NT2/D1 (cell line): ENCODE measurements at regions not wholly inside any gene's neighbourhood (a gene's known extent, or its start where the extent isn't known, plus 50 kb on each side); places are given as distances from the start of the nearest gene placed in this dataset.

Source experiments
- DNase-seq: peaks from one replicate; pipeline ENCODE4 v3.0.0-alpha.2; 2011; ENCODE audit warnings: low read depth, low spot score
- H3K27me3 ChIP-seq: 2 replicates; pipeline ENCODE4 v1.6.0; 2011; ENCODE audit warnings: mild to moderate bottlenecking; ENCODE audit not compliant: insufficient read length, insufficient read depth
- H3K36me3 ChIP-seq: 2 replicates; pipeline ENCODE4 v1.6.1; 2011; ENCODE audit warnings: mild to moderate bottlenecking, low read length, mixed read lengths; ENCODE audit not compliant: insufficient read depth, insufficient read length
- H3K4me1 ChIP-seq: 2 replicates; pipeline ENCODE4 v1.5.1; 2011; ENCODE audit not compliant: insufficient read depth, insufficient read length
- H3K4me3 ChIP-seq: 2 replicates; pipeline ENCODE4 v1.5.1; 2011; ENCODE audit warnings: low read depth; ENCODE audit not compliant: insufficient read length
- H3K9ac ChIP-seq: 2 replicates; pipeline ENCODE4 v1.6.0; 2011; ENCODE audit warnings: low read depth; ENCODE audit not compliant: insufficient read length
- H3K9me3 ChIP-seq: 2 replicates; pipeline ENCODE4 v1.5.1; 2011; ENCODE audit warnings: mild to moderate bottlenecking, low read length; ENCODE audit not compliant: insufficient read depth
- SUZ12 ChIP-seq: IDR thresholded peaks from 2 replicates; pipeline ENCODE4 v1.6.1; 2011; ENCODE audit not compliant: insufficient read length, insufficient read depth; ENCODE audit errors: extremely low read depth
- YY1 ChIP-seq: IDR thresholded peaks from 2 replicates; pipeline ENCODE4 v1.6.1; 2011; ENCODE audit not compliant: insufficient read length, insufficient read depth
- ZNF274 ChIP-seq: IDR thresholded peaks from 2 replicates; pipeline ENCODE4 v1.6.1; 2011; ENCODE audit warnings: mild to moderate bottlenecking, low read depth, low read length

GRCh38 chr2:158022888-158023287, 78.8 kb upstream of the UPP2 start:
- Histone ChIP-seq H3K27me3 (no peaks in the 10 kb centered on the region), H3K36me3 (no peaks in the 10 kb centered on the region), H3K9me3 (no peaks in the 10 kb centered on the region; the same call in 1 of the 2 replicates), H3K9ac (no peak overlapping the region), H3K4me1 (peaks cover 3% of the 10 kb centered on the region), H3K4me3 (no peak overlapping the region)
- no peak for TF ChIP-seq SUZ12
- TF ChIP-seq ZNF274, result no peak
- TF ChIP-seq YY1, result no peak
- no peak for DNase-seq

GRCh38 chr2:158021226-158021625, 80.5 kb upstream of the UPP2 start:
- Histone ChIP-seq H3K4me1 (peaks cover 3% of the 10 kb centered on the region), H3K9ac (no peak overlapping the region), H3K27me3 (no peaks in the 10 kb centered on the region), H3K36me3 (no peaks in the 10 kb centered on the region), H3K4me3 (no peak overlapping the region), H3K9me3 (no peaks in the 10 kb centered on the region)
- no peak for DNase-seq
- no peak for TF ChIP-seq SUZ12
- no peak for TF ChIP-seq YY1
- TF ChIP-seq ZNF274, result no peak

- TF ChIP-seq ZNF274, result no peak
- TF ChIP-seq YY1, result no peak
- no peak for TF ChIP-seq SUZ12
- Histone ChIP-seq H3K27me3 (no peaks in the 10 kb centered on the region), H3K4me1 (peaks cover 2% of the 10 kb centered on the region), H3K4me3 (no peak overlapping the region), H3K9ac (no peak overlapping the region), H3K36me3 (no peaks in the 10 kb centered on the region), H3K9me3 (no peaks in the 10 kb centered on the region)
- no peak for DNase-seq
Observed at GRCh38 chr2:158015428-158016076, 86.1 kb upstream of the UPP2 start.

- Histone ChIP-seq H3K27me3 (no peaks in the 10 kb centered on the region), H3K36me3 (no peaks in the 10 kb centered on the region), H3K4me3 (no peak overlapping the region), H3K9ac (no peak overlapping the region), H3K4me1 (peaks cover 2% of the 10 kb centered on the region), H3K9me3 (no peaks in the 10 kb centered on the region)
- DNase-seq, result no peak
- TF ChIP-seq SUZ12 (no peak), ZNF274 (no peak), YY1 (no peak)
Observed at GRCh38 chr2:158013891-158014290, 87.8 kb upstream of the UPP2 start.

- Histone ChIP-seq H3K27me3 (no peaks in the 10 kb centered on the region), H3K4me3 (no peak overlapping the region), H3K9ac (no peak overlapping the region), H3K9me3 (no peaks in the 10 kb centered on the region), H3K36me3 (no peaks in the 10 kb centered on the region), H3K4me1 (peaks cover 2% of the 10 kb centered on the region)
- TF ChIP-seq YY1 (no peak), ZNF274 (no peak), SUZ12 (no peak)
- peak; percentile 30 for DNase-seq
Observed at GRCh38 chr2:158011055-158011771, 90.5 kb upstream of the UPP2 start.

GRCh38 chr2:158009399-158009798, 92.3 kb upstream of the UPP2 start:
- H3K27me3 ChIP-seq, result no peaks in the 10 kb centered on the region
- H3K36me3 ChIP-seq, result no peaks in the 10 kb centered on the region
- TF ChIP-seq SUZ12 (no peak), YY1 (no peak), ZNF274 (no peak)
- peaks cover 2% of the 10 kb centered on the region for H3K4me1 ChIP-seq
- no peak for DNase-seq
- H3K9ac ChIP-seq, result no peak overlapping the region
- no peaks in the 10 kb centered on the region for H3K9me3 ChIP-seq
- H3K4me3 ChIP-seq, result no peak overlapping the region

GRCh38 chr2:158006961-158007719, 94.5 kb upstream of the UPP2 start:
- no peak for DNase-seq
- H3K36me3 ChIP-seq, result no peaks in the 10 kb centered on the region
- no peaks in the 10 kb centered on the region for H3K4me1 ChIP-seq
- no peaks in the 10 kb centered on the region for H3K27me3 ChIP-seq
- H3K4me3 ChIP-seq, result no peak overlapping the region
- H3K9me3 ChIP-seq, result no peaks in the 10 kb centered on the region
- no peak for TF ChIP-seq SUZ12
- no peak for TF ChIP-seq YY1
- no peak for TF ChIP-seq ZNF274
- H3K9ac ChIP-seq, result no peak overlapping the region
